GM19395 (cell line): ENCODE measurements at regions not wholly inside any gene's neighbourhood (a gene's known extent, or its start where the extent isn't known, plus 50 kb on each side); places are given as distances from the start of the nearest gene placed in this dataset.

Experiments
- ATAC-seq: cut with Tn5 transposase; IDR thresholded peaks from one replicate; pipeline ENCODE4 v1.9.1; 2021; ENCODE audit warnings: mild to moderate bottlenecking, moderate library complexity; ENCODE audit not compliant: unreplicated experiment

- no peak for ATAC-seq
Measured at GRCh38 chr22:49062802-49063544, 764.7 kb downstream of the BRD1 start.

GRCh38 chr22:49062155-49062801 is 765.4 kb downstream of the BRD1 start:
- no peak for ATAC-seq

GRCh38 chr22:49057910-49058309 is 769.8 kb downstream of the BRD1 start:
- ATAC-seq = no peak

GRCh38 chr22:49056301-49056700 is 771.4 kb downstream of the BRD1 start:
- no peak for ATAC-seq

GRCh38 chr22:49055406-49055805 is 772.3 kb downstream of the BRD1 start:
- no peak for ATAC-seq

GRCh38 chr22:49053578-49053977 is 774.1 kb downstream of the BRD1 start:
- ATAC-seq = no peak

- ATAC-seq = no peak
Measured at GRCh38 chr22:49052560-49052959, 775.1 kb downstream of the BRD1 start.

- ATAC-seq = no peak
Measured at GRCh38 chr22:49052023-49052538, 775.6 kb downstream of the BRD1 start.

GRCh38 chr22:49051491-49052022 is 776.1 kb downstream of the BRD1 start:
- no peak for ATAC-seq

GRCh38 chr22:49049691-49050090 is 778.0 kb downstream of the BRD1 start:
- ATAC-seq = no peak

- ATAC-seq = no peak
Measured at GRCh38 chr22:49048591-49048990, 779.1 kb downstream of the BRD1 start.

GRCh38 chr22:49047447-49047846 is 780.2 kb downstream of the BRD1 start:
- no peak for ATAC-seq

GRCh38 chr22:49046546-49047361 is 780.9 kb downstream of the BRD1 start:
- no peak for ATAC-seq

- no peak for ATAC-seq
Measured at GRCh38 chr22:49046000-49046545, 781.6 kb downstream of the BRD1 start.

- ATAC-seq = no peak
Measured at GRCh38 chr22:49045276-49045675, 782.4 kb downstream of the BRD1 start.

- ATAC-seq = no peak
Measured at GRCh38 chr22:49044776-49045175, 782.9 kb downstream of the BRD1 start.

- no peak for ATAC-seq
Measured at GRCh38 chr22:49044091-49044490, 783.6 kb downstream of the BRD1 start.

GRCh38 chr22:49042877-49043859 is 784.5 kb downstream of the BRD1 start:
- no peak for ATAC-seq

- ATAC-seq = no peak
Measured at GRCh38 chr22:49042066-49042465, 785.6 kb downstream of the BRD1 start.
